GM12878 (cell line): ENCODE measurements at regions not wholly inside any gene's neighbourhood (a gene's known extent, or its start where the extent isn't known, plus 50 kb on each side); places are given as distances from the start of the nearest gene placed in this dataset.

Source experiments
- ATAC-seq: fragments of 200-7000 bp; cut with Tn5 transposase; 3 replicates; pipeline ENCODE4 v1.9.1; 2020; ENCODE audit warnings: mild to moderate bottlenecking, moderate library complexity
- BruUV-seq: library from RNA; stranded (reverse); fragments of 400-500 nt; replicated peaks from 2 replicates; lab custom pipeline; 2021; lab: Mats Ljungman, UMichigan
- CTCF ChIA-PET: fragments of 300-600 bp; sonication (Branson Sonifier 250); formaldehyde crosslinking; extraction: SDS; loops from one replicate; lab custom pipeline; 2021; ENCODE audit warnings: inconsistent platforms; lab: Yijun Ruan, JAX
- POLR2A ChIA-PET: fragments of 350-600 bp; formaldehyde crosslinking; extraction: SDS; loops from one replicate; lab custom pipeline; 2021; ENCODE audit warnings: inconsistent platforms; lab: Charles Lee
- RAD21 ChIA-PET: fragments of 300-600 bp; sonication (Branson Sonifier 250); formaldehyde crosslinking; loops from one replicate; lab custom pipeline; 2023; ENCODE audit warnings: antibody characterized with exemption; ENCODE audit not compliant: unreplicated experiment; lab: Charles Lee
- SMC1A ChIA-PET: fragments of 300-600 bp; sonication (Branson Sonifier 250); formaldehyde crosslinking; loops from one replicate; lab custom pipeline; 2023; ENCODE audit not compliant: unreplicated experiment, uncharacterized antibody; lab: Charles Lee
- DNase-seq: peaks from one replicate; pipeline ENCODE4 v3.0.0-alpha.2; 2011; ENCODE audit warnings: low read depth, low spot score
- FAIRE-seq: peaks from 3 replicates; lab custom pipeline; 2011; peaks lifted over from hg19 to GRCh38; lab: Jason Lieb, UNC
- H2AFZ ChIP-seq: 2 replicates; pipeline ENCODE4 v1.6.0; 2011; ENCODE audit warnings: low read depth, low read length, control low read depth; ENCODE audit not compliant: control insufficient read depth
- H3K27ac ChIP-seq: 2 replicates; pipeline ENCODE4 v1.5.1; 2011; ENCODE audit warnings: control low read depth; ENCODE audit not compliant: control insufficient read depth, insufficient read depth
- H3K27me3 ChIP-seq, 2 experiments: replicated peaks in 1 of 2; 2 replicates each; pipeline versions ENCODE4 v1.6.0 to v1.6.1; 2011; ENCODE audit warnings: low read length in 1 of 2; ENCODE audit not compliant: control insufficient read depth in 2 of 2, insufficient read depth in 2 of 2
- H3K36me3 ChIP-seq, 2 experiments: 2 replicates each; pipeline ENCODE4 v1.5.1; 2011; ENCODE audit warnings: low read length in 1 of 2; ENCODE audit not compliant: control insufficient read depth in 2 of 2, insufficient read depth in 2 of 2
- H3K4me1 ChIP-seq: 2 replicates; pipeline ENCODE4 v1.6.1; 2011; ENCODE audit warnings: mild to moderate bottlenecking, low read length, moderate library complexity, mixed read lengths; ENCODE audit not compliant: control insufficient read depth, insufficient read depth
- H3K4me2 ChIP-seq: 2 replicates; pipeline ENCODE4 v1.6.0; 2011; ENCODE audit warnings: control low read depth; ENCODE audit not compliant: control insufficient read depth, insufficient read depth
- H3K4me3 ChIP-seq: fragments of 200-600 bp; sonication (generic); 2 replicates; pipeline ENCODE4 v1.5.1; 2016
- H3K79me2 ChIP-seq: 2 replicates; pipeline ENCODE4 v1.6.0; 2011; ENCODE audit warnings: low read length; ENCODE audit not compliant: control insufficient read depth, insufficient read depth
- H3K9ac ChIP-seq: 2 replicates; pipeline ENCODE4 v1.8.0; 2011; ENCODE audit warnings: low read length, control low read depth, mixed read lengths; ENCODE audit not compliant: control insufficient read depth, insufficient read depth
- H3K9me3 ChIP-seq: replicated peaks from 3 replicates; pipeline ENCODE4 v1.5.1; 2011; ENCODE audit warnings: mild to moderate bottlenecking, low read length; ENCODE audit not compliant: control insufficient read depth, insufficient read depth
- H4K20me1 ChIP-seq: 2 replicates; pipeline ENCODE4 v1.6.0; 2011; ENCODE audit not compliant: control insufficient read depth, insufficient read depth
- CUX1 ChIP-seq: IDR thresholded peaks from 2 replicates; pipeline ENCODE4 v1.6.1; 2012; ENCODE audit warnings: improper control_type of control experiment, low read depth, low read length; ENCODE audit not compliant: insufficient replicate concordance
- KAT2A ChIP-seq: conservative IDR thresholded peaks from 2 replicates; pipeline ENCODE4 v1.6.1; 2011; ENCODE audit warnings: low read depth, low read length; ENCODE audit not compliant: control insufficient read depth
- NR2C1 ChIP-seq: fragments of 450-650 bp; IDR thresholded peaks from 2 replicates; pipeline ENCODE4 v1.6.1; 2017; ENCODE audit warnings: antibody characterized with exemption, mild to moderate bottlenecking, moderate library complexity
- WGBS: methylation state at CpG from one replicate; pipeline ENCODE4 v1.1.6; 2016; ENCODE audit warnings: low lambda C conversion rate; ENCODE audit not compliant: insufficient replicate concordance, insufficient coverage; ENCODE audit errors: missing lambda C conversion rate; 5-methylcytosine and 5-hydroxymethylcytosine counted together
- in situ Hi-C: fragments of 300-500 bp; cut with MboI; formaldehyde crosslinking; loops from 9 replicates; pipeline ENCODE4 v1.14.3; 2018; ENCODE audit warnings: mixed read lengths
- intact Hi-C: fragments of 100-400 bp; cut with micrococcal nuclease; formaldehyde crosslinking; loops from one replicate; pipeline ENCODE4 v1.14.2; 2022; ENCODE audit not compliant: unreplicated experiment
- TF ChIP-seq, protein P1 (sequence below): fragments of 450-650 bp; IDR thresholded peaks from 2 replicates; pipeline ENCODE4 v1.6.1; 2017; ENCODE audit warnings: mild to moderate bottlenecking, low read depth, inconsistent platforms; ENCODE audit not compliant: poor library complexity, severe bottlenecking

DNA sequence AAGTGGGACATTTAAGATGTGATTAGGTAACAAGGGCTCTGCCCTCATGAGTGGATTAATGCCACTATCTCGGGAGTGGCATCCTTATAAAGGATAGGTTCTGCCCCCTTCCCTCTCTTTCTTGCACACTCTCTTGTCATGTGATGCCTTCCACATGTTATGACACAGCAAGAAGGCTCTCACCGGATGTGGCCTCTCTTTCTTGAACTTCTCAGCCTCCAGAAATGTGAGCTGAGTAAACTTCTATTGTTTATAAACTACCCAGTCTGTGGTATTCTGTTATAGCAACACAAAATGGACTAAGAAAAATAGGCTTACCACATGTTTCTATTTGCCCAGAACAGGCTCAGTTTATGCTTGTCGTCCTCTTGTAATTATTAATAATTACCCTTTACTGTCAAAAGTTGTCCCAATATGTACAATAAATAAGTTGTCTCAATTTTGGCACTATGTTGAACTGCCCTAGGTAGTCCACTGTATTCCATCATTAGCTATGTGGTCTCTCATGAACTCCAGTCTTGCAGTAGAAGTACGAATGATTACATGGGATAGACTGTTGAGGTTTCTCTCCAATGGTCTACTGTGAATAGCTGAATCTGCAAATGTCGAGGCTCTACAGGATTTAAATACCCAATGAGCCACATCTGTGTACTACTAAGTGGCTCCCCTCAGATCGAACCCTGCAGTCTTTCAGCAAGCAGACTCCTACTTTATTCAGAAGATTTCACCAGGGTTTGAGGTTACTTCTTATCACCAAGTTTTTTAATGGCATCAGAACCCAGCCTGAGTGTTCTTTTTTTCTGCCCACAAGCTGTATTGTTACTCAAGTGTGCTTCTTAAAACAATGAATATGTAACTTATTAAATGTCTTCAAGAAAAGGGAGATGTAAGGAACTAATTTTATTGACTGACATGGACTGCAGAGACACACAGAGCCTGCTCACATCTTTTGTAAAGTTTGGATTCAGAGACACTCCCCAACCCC is 102.0 kb upstream of the LEF1 start:
- ChIA-PET CTCF (no interaction called here), POLR2A (no interaction called here), RAD21 (interaction anchor here (0.7 kb wide), 1 partner anchor 543 kb away, joined by 3 read pairs; no protein-coding TSS in a partner anchor), SMC1A (no interaction called here)
- H4K20me1 ChIP-seq: no peaks in the 10 kb centered on the region
- 8% methylated on average over 6 of the region's 6 CpGs for WGBS
- H3K79me2 ChIP-seq: no peaks in the 10 kb centered on the region
- H3K9me3 ChIP-seq: no peaks in the 10 kb centered on the region
- no peak overlapping the region for H3K27ac ChIP-seq
- no peaks in the 10 kb centered on the region for H3K36me3 ChIP-seq
- H2AFZ ChIP-seq: no peak overlapping the region
- BruUV-seq: no TSS peak
- H3K4me2 ChIP-seq: no peak overlapping the region
- H3K9ac ChIP-seq: no peak overlapping the region
- DNase-seq (no peak), ATAC-seq (no peak), FAIRE-seq (no peak)
- H3K27me3 ChIP-seq: no peaks in the 10 kb centered on the region
- in situ Hi-C loops: no loop called here
- no peaks in the 10 kb centered on the region for H3K4me1 ChIP-seq
- TF ChIP-seq CUX1 (no peak), KAT2A (no peak), NR2C1 (no peak)
- TF ChIP-seq, protein P1, sequence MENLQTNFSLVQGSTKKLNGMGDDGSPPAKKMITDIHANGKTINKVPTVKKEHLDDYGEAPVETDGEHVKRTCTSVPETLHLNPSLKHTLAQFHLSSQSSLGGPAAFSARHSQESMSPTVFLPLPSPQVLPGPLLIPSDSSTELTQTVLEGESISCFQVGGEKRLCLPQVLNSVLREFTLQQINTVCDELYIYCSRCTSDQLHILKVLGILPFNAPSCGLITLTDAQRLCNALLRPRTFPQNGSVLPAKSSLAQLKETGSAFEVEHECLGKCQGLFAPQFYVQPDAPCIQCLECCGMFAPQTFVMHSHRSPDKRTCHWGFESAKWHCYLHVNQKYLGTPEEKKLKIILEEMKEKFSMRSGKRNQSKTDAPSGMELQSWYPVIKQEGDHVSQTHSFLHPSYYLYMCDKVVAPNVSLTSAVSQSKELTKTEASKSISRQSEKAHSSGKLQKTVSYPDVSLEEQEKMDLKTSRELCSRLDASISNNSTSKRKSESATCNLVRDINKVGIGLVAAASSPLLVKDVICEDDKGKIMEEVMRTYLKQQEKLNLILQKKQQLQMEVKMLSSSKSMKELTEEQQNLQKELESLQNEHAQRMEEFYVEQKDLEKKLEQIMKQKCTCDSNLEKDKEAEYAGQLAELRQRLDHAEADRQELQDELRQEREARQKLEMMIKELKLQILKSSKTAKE: no peak
- H3K4me3 ChIP-seq: no peak overlapping the region
- intact Hi-C loops: no loop called here
